A549 (cell line): ENCODE measurements at regions not wholly inside any gene's neighbourhood (a gene's known extent, or its start where the extent isn't known, plus 50 kb on each side); places are given as distances from the start of the nearest gene placed in this dataset.

Source experiments
- ATAC-seq, 2 experiments: fragments of 200-7000 bp in 1 of 2; fragments of >200 bp in 1 of 2; cut with Nextera tagmentation in 1 of 2; cut with Tn5 transposase in 1 of 2; 3 replicates each; pipeline versions ENCODE4 v1.8.0 to v1.9.1; 2018 to 2020; ENCODE audit warnings: mild to moderate bottlenecking in 1 of 2, moderate library complexity in 1 of 2
- CTCF ChIA-PET: fragments of 300-600 bp; sonication (Branson Sonifier 250); formaldehyde crosslinking; extraction: SDS; loops from one replicate; lab custom pipeline; 2021; ENCODE audit warnings: antibody characterized with exemption, inconsistent platforms; lab: Yijun Ruan, JAX
- POLR2A ChIA-PET: fragments of 350-600 bp; formaldehyde crosslinking; extraction: SDS; loops from one replicate; lab custom pipeline; 2021; ENCODE audit warnings: antibody characterized with exemption, inconsistent platforms; lab: Yijun Ruan, JAX
- DNase-seq, 2 experiments: peaks; one replicate each; pipeline versions ENCODE4 v3.0.0 to v3.0.0-alpha.2; 2011 to 2016; ENCODE audit warnings: low read depth in 1 of 2, low spot score in 1 of 2
- FAIRE-seq: peaks from 2 replicates; lab custom pipeline; 2011; peaks lifted over from hg19 to GRCh38; lab: Jason Lieb, UNC
- H3K27ac ChIP-seq, 2 experiments: fragments of >200 bp; sonication (Bioruptor Twin); formaldehyde crosslinking; 3 replicates each; pipeline ENCODE4 v1.5.1; 2016 to 2017
- H3K4me1 ChIP-seq: fragments of >200 bp; sonication (Bioruptor Twin); formaldehyde crosslinking; 3 replicates; pipeline ENCODE4 v1.6.1; 2016
- H3K4me2 ChIP-seq: fragments of >200 bp; sonication (Bioruptor Twin); formaldehyde crosslinking; 3 replicates; pipeline ENCODE4 v1.6.1; 2016
- H3K4me3 ChIP-seq: fragments of >200 bp; sonication (Bioruptor Twin); formaldehyde crosslinking; 3 replicates; pipeline ENCODE4 v1.5.1; 2016
- H3K9me3 ChIP-seq: fragments of >200 bp; sonication (Bioruptor Twin); formaldehyde crosslinking; 3 replicates; pipeline ENCODE4 v1.6.1; 2016
- CBX8 ChIP-seq: fragments of 200-600 bp; sonication (generic); IDR thresholded peaks from 2 replicates; pipeline ENCODE4 v1.6.1; 2016
- CEBPB ChIP-seq, 2 experiments: fragments of >200 bp in 1 of 2; sonication (Bioruptor Twin) in 1 of 2; formaldehyde crosslinking in 1 of 2; IDR thresholded peaks; 2 replicates each; pipeline ENCODE4 v1.6.1; 2012 to 2016
- CHD2 ChIP-seq: fragments of 150-350 bp; IDR thresholded peaks from 2 replicates; pipeline ENCODE4 v1.6.1; 2014; ENCODE audit warnings: low read length; ENCODE audit not compliant: partially characterized antibody
- EHMT2 ChIP-seq: fragments of 200-600 bp; sonication (generic); IDR thresholded peaks from 2 replicates; pipeline ENCODE4 v1.6.1; 2016; ENCODE audit warnings: antibody characterized with exemption, low read depth, mild to moderate bottlenecking, moderate library complexity
- EP300 ChIP-seq, 2 experiments: fragments of >200 bp; sonication (Bioruptor Twin); formaldehyde crosslinking; IDR thresholded peaks; 2 replicates in 1 of 2; 3 replicates in 1 of 2; pipeline ENCODE4 v1.6.1; 2016 to 2017
- ESRRA ChIP-seq: fragments of 150-350 bp; IDR thresholded peaks from 2 replicates; pipeline ENCODE4 v1.6.1; 2014; ENCODE audit warnings: mild to moderate bottlenecking, low read length, borderline replicate concordance
- FOSL2 ChIP-seq, 2 experiments: fragments of 450-650 bp in 1 of 2; fragments of >200 bp in 1 of 2; sonication (Bioruptor Twin) in 1 of 2; formaldehyde crosslinking; IDR thresholded peaks; 2 replicates each; pipeline versions ENCODE4 v1.5.0 to v1.6.1; 2016 to 2020; ENCODE audit warnings: mild to moderate bottlenecking in 1 of 2, moderate library complexity in 1 of 2
- FOXS1 ChIP-seq: fragments of 250-450 bp; sonication (Bioruptor Pico); IDR thresholded peaks from 2 replicates; pipeline ENCODE4 v1.5.0; 2020; ENCODE audit warnings: mild to moderate bottlenecking, moderate library complexity
- HDAC2 ChIP-seq: fragments of 200-600 bp; sonication (generic); IDR thresholded peaks from 2 replicates; pipeline ENCODE4 v1.6.1; 2016
- HOXA7 ChIP-seq: fragments of 250-450 bp; sonication (Bioruptor Pico); IDR thresholded peaks from 2 replicates; pipeline ENCODE4 v1.5.0; 2020; ENCODE audit warnings: mild to moderate bottlenecking, moderate library complexity
- KDM1A ChIP-seq: fragments of 200-600 bp; sonication (generic); IDR thresholded peaks from 2 replicates; pipeline ENCODE4 v1.6.1; 2016; ENCODE audit warnings: low read depth, mild to moderate bottlenecking
- MAFK ChIP-seq: fragments of 450-650 bp; IDR thresholded peaks from 2 replicates; pipeline ENCODE4 v1.6.1; 2014; ENCODE audit not compliant: partially characterized antibody
- MYC ChIP-seq: IDR thresholded peaks from 2 replicates; pipeline ENCODE4 v1.6.1; 2012; ENCODE audit warnings: mild to moderate bottlenecking, inconsistent platforms, low read length, improper control_type of control experiment, borderline replicate concordance
- NFE2L2 ChIP-seq: fragments of 150-350 bp; conservative IDR thresholded peaks from 2 replicates; pipeline ENCODE4 v1.6.1; 2014; ENCODE audit warnings: low read length
- NPAS2 ChIP-seq: fragments of 250-450 bp; sonication (Bioruptor Pico); IDR thresholded peaks from 2 replicates; pipeline ENCODE4 v1.8.0; 2022; ENCODE audit warnings: mild to moderate bottlenecking, moderate library complexity, borderline replicate concordance
- PBX3 ChIP-seq: IDR thresholded peaks from 2 replicates; pipeline ENCODE4 v1.6.1; 2012
- PHF8 ChIP-seq: fragments of 200-600 bp; sonication (generic); IDR thresholded peaks from 2 replicates; pipeline ENCODE4 v1.6.1; 2016; ENCODE audit warnings: low read depth, mild to moderate bottlenecking, antibody characterized with exemption, moderate library complexity, borderline replicate concordance
- POLR2A ChIP-seq: IDR thresholded peaks from 2 replicates; pipeline ENCODE4 v1.6.1; 2012; ENCODE audit warnings: mild to moderate bottlenecking, low read length
- POLR2AphosphoS2 ChIP-seq: conservative IDR thresholded peaks from 2 replicates; pipeline ENCODE4 v1.6.1; 2012; ENCODE audit warnings: low read length, improper control_type of control experiment, inconsistent platforms
- RAD21 ChIP-seq, 2 experiments: fragments of >200 bp in 1 of 2; sonication (Bioruptor Twin) in 1 of 2; formaldehyde crosslinking in 1 of 2; IDR thresholded peaks in 1 of 2; conservative IDR thresholded peaks in 1 of 2; 2 replicates in 1 of 2; 3 replicates in 1 of 2; pipeline ENCODE4 v1.6.1; 2012 to 2018; ENCODE audit warnings: inconsistent platforms in 1 of 2
- RARB ChIP-seq: fragments of 250-450 bp; sonication (Bioruptor Pico); IDR thresholded peaks from 2 replicates; pipeline ENCODE4 v1.8.0; 2021; ENCODE audit warnings: mild to moderate bottlenecking, moderate library complexity
- RCOR1 ChIP-seq: fragments of 150-350 bp; IDR thresholded peaks from 2 replicates; pipeline ENCODE4 v1.6.1; 2014; ENCODE audit warnings: antibody characterized with exemption, low read length, low read depth
- SMC3 ChIP-seq: fragments of >200 bp; sonication (Bioruptor Twin); formaldehyde crosslinking; IDR thresholded peaks from 3 replicates; pipeline ENCODE4 v1.6.1; 2018; ENCODE audit warnings: inconsistent platforms
- SREBF2 ChIP-seq: fragments of 450-650 bp; IDR thresholded peaks from 2 replicates; pipeline ENCODE4 v1.6.1; 2014; ENCODE audit warnings: mild to moderate bottlenecking, moderate library complexity
- ZC3H11A ChIP-seq: fragments of 450-650 bp; IDR thresholded peaks from 2 replicates; pipeline ENCODE4 v1.6.1; 2014; ENCODE audit warnings: antibody characterized with exemption, mild to moderate bottlenecking
- WGBS: methylation state at CpG from one replicate; pipeline ENCODE4 v1.1.6; 2017; ENCODE audit errors: missing lambda C conversion rate; 5-methylcytosine and 5-hydroxymethylcytosine counted together
- TF ChIP-seq, protein P1 (sequence below): fragments of 250-450 bp; sonication (Bioruptor Pico); IDR thresholded peaks from 2 replicates; pipeline ENCODE4 v1.5.0; 2021; ENCODE audit warnings: mild to moderate bottlenecking, moderate library complexity, borderline replicate concordance
- TF ChIP-seq, protein P2 (sequence below): fragments of >200 bp; sonication (Bioruptor Twin); formaldehyde crosslinking; IDR thresholded peaks from 3 replicates; pipeline ENCODE4 v1.5.1; 2016
- TF ChIP-seq, protein P3 (sequence below): fragments of 450-650 bp; IDR thresholded peaks from 2 replicates; pipeline ENCODE4 v1.6.1; 2014; ENCODE audit warnings: antibody characterized with exemption

DNA sequence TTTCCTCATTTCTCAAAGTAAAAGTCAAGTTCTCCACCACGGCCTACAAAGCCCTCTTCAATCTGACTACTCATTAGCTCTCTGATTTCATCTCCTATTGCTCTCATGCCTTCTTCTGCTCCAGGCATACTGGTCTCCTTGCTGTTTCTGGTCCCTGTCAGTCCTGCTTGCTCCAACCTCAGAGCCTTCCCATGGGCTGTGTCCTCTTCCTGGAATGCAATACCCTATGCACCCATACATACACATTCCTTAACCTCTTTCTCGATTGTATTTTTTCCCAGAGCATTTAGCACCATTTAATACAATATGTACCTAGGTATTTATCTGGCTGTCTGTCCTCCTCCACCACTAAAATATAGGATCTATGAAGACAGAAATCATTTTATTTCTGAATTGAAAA, 385.2 kb downstream of the GASK1B start:
- no peak for DNase-seq
- H3K4me1 ChIP-seq: no peaks in the 10 kb centered on the region
- H3K27ac ChIP-seq: no peak overlapping the region
- ATAC-seq: no peak
- H3K4me2 ChIP-seq: no peak overlapping the region
- 6% methylated on average over 2 of the region's 2 CpGs for WGBS
- no peak overlapping the region for H3K4me3 ChIP-seq
- no peak for FAIRE-seq
- CTCF ChIA-PET: no interaction called here
- no peaks in the 10 kb centered on the region for H3K9me3 ChIP-seq
- POLR2A ChIA-PET: no interaction called here
- TF ChIP-seq RARB (CRISPR knock-in tag): no peak
- TF ChIP-seq, protein P1, sequence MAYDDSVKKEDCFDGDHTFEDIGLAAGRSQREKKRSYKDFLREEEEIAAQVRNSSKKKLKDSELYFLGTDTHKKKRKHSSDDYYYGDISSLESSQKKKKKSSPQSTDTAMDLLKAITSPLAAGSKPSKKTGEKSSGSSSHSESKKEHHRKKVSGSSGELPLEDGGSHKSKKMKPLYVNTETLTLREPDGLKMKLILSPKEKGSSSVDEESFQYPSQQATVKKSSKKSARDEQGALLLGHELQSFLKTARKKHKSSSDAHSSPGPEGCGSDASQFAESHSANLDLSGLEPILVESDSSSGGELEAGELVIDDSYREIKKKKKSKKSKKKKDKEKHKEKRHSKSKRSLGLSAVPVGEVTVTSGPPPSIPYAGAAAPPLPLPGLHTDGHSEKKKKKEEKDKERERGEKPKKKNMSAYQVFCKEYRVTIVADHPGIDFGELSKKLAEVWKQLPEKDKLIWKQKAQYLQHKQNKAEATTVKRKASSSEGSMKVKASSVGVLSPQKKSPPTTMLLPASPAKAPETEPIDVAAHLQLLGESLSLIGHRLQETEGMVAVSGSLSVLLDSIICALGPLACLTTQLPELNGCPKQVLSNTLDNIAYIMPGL (CRISPR knock-in tag): no peak
- TF ChIP-seq EHMT2: no peak
- TF ChIP-seq FOSL2 (IDR thresholded peaks at IDR 0.05): no peak
- no peak for TF ChIP-seq FOSL2 (CRISPR knock-in tag; IDR thresholded peaks at IDR 0.05)
- TF ChIP-seq RCOR1: no peak
- TF ChIP-seq, protein P2, sequence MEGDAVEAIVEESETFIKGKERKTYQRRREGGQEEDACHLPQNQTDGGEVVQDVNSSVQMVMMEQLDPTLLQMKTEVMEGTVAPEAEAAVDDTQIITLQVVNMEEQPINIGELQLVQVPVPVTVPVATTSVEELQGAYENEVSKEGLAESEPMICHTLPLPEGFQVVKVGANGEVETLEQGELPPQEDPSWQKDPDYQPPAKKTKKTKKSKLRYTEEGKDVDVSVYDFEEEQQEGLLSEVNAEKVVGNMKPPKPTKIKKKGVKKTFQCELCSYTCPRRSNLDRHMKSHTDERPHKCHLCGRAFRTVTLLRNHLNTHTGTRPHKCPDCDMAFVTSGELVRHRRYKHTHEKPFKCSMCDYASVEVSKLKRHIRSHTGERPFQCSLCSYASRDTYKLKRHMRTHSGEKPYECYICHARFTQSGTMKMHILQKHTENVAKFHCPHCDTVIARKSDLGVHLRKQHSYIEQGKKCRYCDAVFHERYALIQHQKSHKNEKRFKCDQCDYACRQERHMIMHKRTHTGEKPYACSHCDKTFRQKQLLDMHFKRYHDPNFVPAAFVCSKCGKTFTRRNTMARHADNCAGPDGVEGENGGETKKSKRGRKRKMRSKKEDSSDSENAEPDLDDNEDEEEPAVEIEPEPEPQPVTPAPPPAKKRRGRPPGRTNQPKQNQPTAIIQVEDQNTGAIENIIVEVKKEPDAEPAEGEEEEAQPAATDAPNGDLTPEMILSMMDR: no peak
- TF ChIP-seq, protein P3, sequence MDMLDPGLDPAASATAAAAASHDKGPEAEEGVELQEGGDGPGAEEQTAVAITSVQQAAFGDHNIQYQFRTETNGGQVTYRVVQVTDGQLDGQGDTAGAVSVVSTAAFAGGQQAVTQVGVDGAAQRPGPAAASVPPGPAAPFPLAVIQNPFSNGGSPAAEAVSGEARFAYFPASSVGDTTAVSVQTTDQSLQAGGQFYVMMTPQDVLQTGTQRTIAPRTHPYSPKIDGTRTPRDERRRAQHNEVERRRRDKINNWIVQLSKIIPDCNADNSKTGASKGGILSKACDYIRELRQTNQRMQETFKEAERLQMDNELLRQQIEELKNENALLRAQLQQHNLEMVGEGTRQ: no peak
- no peak for TF ChIP-seq HDAC2
- no peak for TF ChIP-seq SREBF2
- no peak for TF ChIP-seq FOXS1
- no peak for TF ChIP-seq PHF8
- no peak for TF ChIP-seq POLR2A
- TF ChIP-seq ESRRA: no peak
- TF ChIP-seq KDM1A: no peak
- TF ChIP-seq SMC3: no peak
- no peak for TF ChIP-seq NPAS2 (CRISPR knock-in tag)
- TF ChIP-seq NFE2L2: no peak
- no peak for TF ChIP-seq MAFK
- TF ChIP-seq, all 56 proteins: peak for 0

GRCh38 chr4:157781361-157781760, 391.5 kb downstream of the GASK1B start:
- POLR2A ChIA-PET: no interaction called here
- no peak for FAIRE-seq
- no peak for DNase-seq
- H3K4me1 ChIP-seq: no peaks in the 10 kb centered on the region
- ATAC-seq: no peak
- no peak overlapping the region for H3K4me2 ChIP-seq
- CTCF ChIA-PET: no interaction called here
- no peak overlapping the region for H3K27ac ChIP-seq
- H3K4me3 ChIP-seq: no peak overlapping the region
- 0% methylated on average over 2 of the region's 2 CpGs for WGBS
- TF ChIP-seq FOSL2 (IDR thresholded peaks at IDR 0.05) (no peak), FOSL2 (CRISPR knock-in tag; IDR thresholded peaks at IDR 0.05) (no peak), CBX8 (no peak)
- H3K9me3 ChIP-seq: no peaks in the 10 kb centered on the region

- Histone ChIP-seq H3K9me3 (no peaks in the 10 kb centered on the region), H3K4me2 (no peak overlapping the region), H3K4me1 (no peaks in the 10 kb centered on the region), H3K27ac (no peak overlapping the region), H3K4me3 (no peak overlapping the region)
- no peak for TF ChIP-seq HOXA7 (CRISPR knock-in tag)
- TF ChIP-seq RAD21 (conservative IDR thresholded peaks at IDR 0.05 in 1 of 2, IDR thresholded peaks at IDR 0.05 in 1 of 2): no peak
- no peak for TF ChIP-seq PBX3
- no peak for TF ChIP-seq CEBPB (IDR thresholded peaks at IDR 0.05)
- TF ChIP-seq CHD2: no peak
- TF ChIP-seq PHF8: no peak
- no peak for TF ChIP-seq ZC3H11A
- no peak for TF ChIP-seq MYC
- TF ChIP-seq POLR2AphosphoS2: no peak
- TF ChIP-seq EP300 (IDR thresholded peaks at IDR 0.05): no peak
- CTCF ChIA-PET: no interaction called here
- FAIRE-seq: no peak
- POLR2A ChIA-PET: no interaction called here
- no peak for DNase-seq
- WGBS: 0% methylated on average over 1 of the region's 1 CpG
- no peak for ATAC-seq
Observed at GRCh38 chr4:157779081-157779480, 393.7 kb downstream of the GASK1B start.
